CD1c-positive myeloid dendritic cell (primary cell): ENCODE measurements at regions not wholly inside any gene's neighbourhood (a gene's known extent, or its start where the extent isn't known, plus 50 kb on each side); places are given as distances from the start of the nearest gene placed in this dataset.

Experiments
- DNase-seq: peaks from one replicate; pipeline ENCODE4 v3.0.0-alpha.2; 2016; ENCODE audit errors: extremely low spot score

GRCh38 chr2:219692521-219692920 lies 65.1 kb downstream of the SLC4A3 start:
- no peak for DNase-seq

GRCh38 chr2:219695145-219695709 lies 67.8 kb downstream of the SLC4A3 start:
- no peak for DNase-seq

GRCh38 chr2:219697811-219698747 lies 70.6 kb downstream of the SLC4A3 start:
- DNase-seq: no peak

- DNase-seq: no peak
These were observed 71.5 kb downstream of the SLC4A3 start for GRCh38 chr2:219698748-219699439.

- no peak for DNase-seq
These were observed 72.0 kb downstream of the SLC4A3 start for GRCh38 chr2:219699440-219699821.

- no peak for DNase-seq
These were observed 74.6 kb downstream of the SLC4A3 start for GRCh38 chr2:219701847-219702634.

GRCh38 chr2:219702796-219703545 lies 75.5 kb downstream of the SLC4A3 start:
- DNase-seq: no peak

- DNase-seq: no peak
These were observed 77.4 kb downstream of the SLC4A3 start for GRCh38 chr2:219704878-219705277.

- no peak for DNase-seq
These were observed 79.4 kb downstream of the SLC4A3 start for GRCh38 chr2:219706823-219707281.

- DNase-seq: no peak
These were observed 80.3 kb downstream of the SLC4A3 start for GRCh38 chr2:219707496-219708285.

GRCh38 chr2:219709331-219709761 lies 81.9 kb downstream of the SLC4A3 start:
- no peak for DNase-seq

GRCh38 chr2:219713110-219713509 lies 85.7 kb downstream of the SLC4A3 start:
- no peak for DNase-seq

GRCh38 chr2:219714681-219715400 lies 87.4 kb downstream of the SLC4A3 start:
- no peak for DNase-seq

- DNase-seq: no peak
These were observed 90.6 kb downstream of the SLC4A3 start for GRCh38 chr2:219718066-219718465.

GRCh38 chr2:219719521-219719920 lies 92.1 kb downstream of the SLC4A3 start:
- DNase-seq: no peak

- DNase-seq: no peak
These were observed 93.5 kb downstream of the SLC4A3 start for GRCh38 chr2:219720956-219721355.

- DNase-seq: no peak
These were observed 94.9 kb downstream of the SLC4A3 start for GRCh38 chr2:219722276-219722879.

GRCh38 chr2:219723311-219723710 lies 95.9 kb downstream of the SLC4A3 start:
- DNase-seq: no peak

GRCh38 chr2:219724628-219725027 lies 97.2 kb downstream of the SLC4A3 start:
- DNase-seq: no peak
